HG02610 (cell line): ENCODE measurements at regions not wholly inside any gene's neighbourhood (a gene's known extent, or its start where the extent isn't known, plus 50 kb on each side); places are given as distances from the start of the nearest gene placed in this dataset.
"Not testable (repeated sequence)": the region's sequence is repeated elsewhere in the genome, so short reads cannot be mapped to it uniquely, and the experiment has no call there.

ENCODE experiments used
- ATAC-seq: cut with Tn5 transposase; IDR thresholded peaks from one replicate; pipeline ENCODE4 v1.9.1; 2021; ENCODE audit warnings: mild to moderate bottlenecking, moderate library complexity; ENCODE audit not compliant: unreplicated experiment

DNA sequence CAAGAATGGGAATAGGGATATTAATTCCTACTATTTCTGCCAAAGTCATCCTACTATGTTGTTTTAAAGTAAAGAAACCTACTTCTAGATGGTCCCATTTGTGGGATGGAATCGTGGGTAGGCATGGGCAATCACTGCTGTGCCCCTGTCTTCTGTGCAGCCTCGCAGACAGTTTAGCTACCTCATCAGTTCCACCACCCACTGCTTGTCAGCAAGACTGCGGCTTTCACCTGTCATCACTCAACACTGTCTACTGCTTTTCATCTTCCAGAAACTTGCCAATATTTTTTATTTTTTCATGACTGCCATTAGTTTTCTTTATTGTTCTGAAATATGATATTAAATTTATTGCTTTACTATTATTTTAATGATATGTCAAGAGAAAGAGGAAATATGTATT lies 368.1 kb upstream of the KYNU start:
- no peak for ATAC-seq

GRCh38 chr2:142504754-142505153 lies 372.7 kb upstream of the KYNU start:
- no peak for ATAC-seq

GRCh38 chr2:142502402-142502801 lies 371.6 kb upstream of the LRP1B start:
- ATAC-seq, result no peak

GRCh38 chr2:142495141-142495540 lies 364.3 kb upstream of the LRP1B start:
- ATAC-seq, result no peak

- not testable (repeated sequence) for ATAC-seq
Observed at GRCh38 chr2:142489631-142490030, 358.8 kb upstream of the LRP1B start.

DNA sequence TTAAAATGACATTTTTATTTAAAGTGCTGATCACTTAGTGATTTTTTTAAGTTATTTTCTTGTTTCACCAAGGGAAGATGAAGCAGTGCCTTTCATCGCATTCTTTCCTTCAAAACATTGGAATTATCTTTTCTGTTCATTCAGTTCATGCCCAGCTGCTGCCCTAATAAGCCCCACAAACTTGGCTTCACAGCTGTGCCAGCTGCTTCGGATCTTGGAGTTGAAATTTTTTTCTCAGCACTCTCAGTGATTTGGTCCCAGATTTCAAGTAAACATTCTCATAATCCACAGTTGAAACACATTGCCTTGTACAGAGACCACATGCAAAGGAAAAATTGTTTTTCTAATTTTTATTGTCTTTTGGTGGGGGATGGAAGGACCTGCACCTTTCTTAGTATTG lies 353.3 kb upstream of the LRP1B start:
- ATAC-seq, result no peak

GRCh38 chr2:142483653-142484052 lies 352.8 kb upstream of the LRP1B start:
- ATAC-seq, result no peak

GRCh38 chr2:142478206-142478605 lies 347.4 kb upstream of the LRP1B start:
- ATAC-seq, result no peak

DNA sequence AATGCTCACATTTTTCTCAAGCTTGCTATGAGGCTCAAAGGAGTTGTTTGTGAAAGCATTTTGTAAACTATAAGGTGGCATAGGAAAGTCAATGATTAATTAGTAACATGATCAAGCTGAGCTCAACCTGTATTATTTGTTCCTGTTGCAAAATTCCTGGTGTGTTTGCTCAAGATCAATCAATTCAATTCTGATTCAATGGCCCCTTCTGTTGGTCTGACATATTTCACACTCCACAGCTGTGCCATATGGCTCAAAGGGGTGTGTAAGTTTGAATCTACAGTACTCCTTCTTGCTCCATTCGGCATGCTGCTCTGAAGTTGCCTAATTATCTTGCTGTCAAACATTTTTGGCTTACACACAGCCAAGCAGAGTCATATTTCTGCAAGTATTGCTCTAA lies 341.6 kb upstream of the LRP1B start:
- no peak for ATAC-seq

DNA sequence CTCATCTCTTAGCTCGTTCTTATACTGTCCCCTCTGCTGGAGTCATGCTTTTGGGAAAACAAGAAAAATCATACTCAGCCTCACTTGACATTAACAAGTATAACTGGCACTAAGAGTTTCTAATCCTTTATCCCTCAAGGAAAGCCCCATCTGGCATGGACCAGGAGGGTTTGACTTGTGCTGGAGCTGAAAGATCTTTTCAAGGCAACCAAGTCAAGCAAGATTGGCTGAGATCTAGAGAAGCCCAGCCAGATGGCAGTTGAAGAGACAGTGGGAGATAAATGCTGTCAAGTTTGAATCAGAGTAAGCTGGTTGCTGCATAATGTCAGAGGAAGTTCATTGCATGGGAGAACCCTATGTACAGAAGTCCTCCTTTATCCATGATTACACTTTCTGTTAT lies 336.5 kb upstream of the LRP1B start:
- no peak for ATAC-seq

GRCh38 chr2:142463047-142463446 lies 332.2 kb upstream of the LRP1B start:
- no peak for ATAC-seq

DNA sequence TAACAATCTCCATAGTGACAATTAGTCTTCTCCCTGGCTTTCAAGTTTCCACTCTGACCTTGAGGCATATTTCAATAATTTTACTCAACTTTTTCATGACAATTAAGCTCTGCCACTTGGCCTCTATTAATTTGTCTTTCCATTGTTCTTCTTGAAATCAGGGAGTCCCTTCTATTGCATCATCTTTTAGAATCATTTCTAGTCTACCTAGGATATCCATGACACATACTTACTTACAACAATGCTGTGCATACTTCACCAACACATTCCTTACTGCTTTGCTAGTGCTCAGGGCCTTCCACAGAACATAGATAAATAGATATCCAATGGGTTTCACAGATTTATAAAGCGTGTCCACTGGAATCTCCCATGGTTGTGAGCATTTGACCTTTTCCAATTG lies 331.5 kb upstream of the LRP1B start:
- ATAC-seq, result no peak

GRCh38 chr2:142445551-142446072 lies 314.8 kb upstream of the LRP1B start:
- ATAC-seq, result no peak

GRCh38 chr2:142445023-142445422 lies 314.2 kb upstream of the LRP1B start:
- no peak for ATAC-seq

GRCh38 chr2:142435847-142436246 lies 305.0 kb upstream of the LRP1B start:
- ATAC-seq, result no peak

GRCh38 chr2:142426064-142426463 lies 295.2 kb upstream of the LRP1B start:
- ATAC-seq, result no peak

- ATAC-seq, result no peak
Observed at GRCh38 chr2:142425551-142425950, 294.7 kb upstream of the LRP1B start.

- no peak for ATAC-seq
Observed at GRCh38 chr2:142423603-142424002, 292.8 kb upstream of the LRP1B start.

DNA sequence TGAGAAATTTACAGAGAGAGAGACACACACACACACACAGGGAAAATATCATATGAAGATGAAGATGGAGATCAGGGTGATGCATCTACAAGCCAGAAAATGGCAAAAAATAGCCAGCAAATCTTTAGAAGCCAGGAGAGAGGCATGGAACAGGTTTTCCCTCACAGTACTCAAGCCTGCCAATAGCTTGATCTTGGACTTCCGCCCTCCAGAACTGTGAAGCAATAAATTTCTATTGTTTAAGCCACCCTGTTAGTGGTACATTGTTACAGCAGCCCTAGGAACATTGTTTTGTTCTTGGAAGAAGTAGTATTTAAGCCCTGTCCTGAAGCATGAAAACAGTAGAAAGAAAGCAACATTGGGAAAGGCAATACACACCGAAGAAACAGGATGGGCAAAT lies 292.0 kb upstream of the LRP1B start:
- ATAC-seq, result no peak

GRCh38 chr2:142422041-142422440 lies 291.2 kb upstream of the LRP1B start:
- no peak for ATAC-seq

GRCh38 chr2:142418699-142419098 lies 287.9 kb upstream of the LRP1B start:
- ATAC-seq, result not testable (repeated sequence)

- ATAC-seq, result no peak
Observed at GRCh38 chr2:142416996-142417395, 286.2 kb upstream of the LRP1B start.

DNA sequence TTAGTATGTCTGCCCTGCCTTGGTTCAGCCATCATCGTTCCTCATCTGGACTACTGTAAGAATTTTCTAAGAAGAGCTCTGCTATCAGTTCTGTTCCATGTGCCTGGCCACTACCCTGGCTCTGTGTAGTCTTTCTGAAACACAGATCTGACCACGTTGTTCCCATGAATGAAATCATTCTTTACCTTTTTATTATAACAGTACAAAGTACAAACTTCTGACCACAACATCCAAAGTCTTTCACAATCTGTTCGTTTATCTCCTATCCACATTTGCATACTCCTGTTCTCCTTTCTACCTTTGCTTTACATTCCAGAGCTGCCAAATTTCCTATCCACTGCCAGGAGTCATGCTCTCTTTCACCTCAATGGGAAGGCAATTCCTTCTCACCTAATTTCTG lies 284.6 kb upstream of the LRP1B start:
- no peak for ATAC-seq

GRCh38 chr2:142398212-142398611 lies 267.4 kb upstream of the LRP1B start:
- no peak for ATAC-seq
